Activated B cell treated with CpG ODN at 0.5 μM for 24 hours (primary cell): ENCODE measurements at regions not wholly inside any gene's neighbourhood (a gene's known extent, or its start where the extent isn't known, plus 50 kb on each side); places are given as distances from the start of the nearest gene placed in this dataset.

Experiments used
- ATAC-seq: fragments of 200-7000 bp; cut with Tn5 transposase; one replicate; pipeline ENCODE4 v1.10.0; 2021; ENCODE audit warnings: low read depth, mild to moderate bottlenecking, moderate library complexity
- CTCF ChIA-PET: fragments of 350-600 bp; sonication (Branson Sonifier 250); formaldehyde crosslinking; loops from one replicate; lab custom pipeline; 2021; ENCODE audit warnings: antibody characterized with exemption; lab: Charles Lee
- POLR2A ChIA-PET: fragments of 350-600 bp; sonication (Branson Sonifier 250); formaldehyde crosslinking; loops from one replicate; lab custom pipeline; 2021; ENCODE audit warnings: antibody characterized with exemption; lab: Charles Lee
- DNase-seq: peaks from one replicate; pipeline ENCODE4 v3.0.0; 2022
- H3K27ac Mint-ChIP-seq: one replicate; pipeline ENCODE4 v1.8.0; 2020; ENCODE audit warnings: mixed read lengths
- H3K27me3 Mint-ChIP-seq: one replicate; pipeline ENCODE4 v1.8.0; 2021; ENCODE audit warnings: mixed read lengths
- H3K36me3 Mint-ChIP-seq: one replicate; pipeline ENCODE4 v1.8.0; 2021; ENCODE audit warnings: low read depth, mixed read lengths
- H3K4me1 Mint-ChIP-seq: one replicate; pipeline ENCODE4 v1.8.0; 2021; ENCODE audit warnings: mixed read lengths
- H3K4me3 Mint-ChIP-seq: one replicate; pipeline ENCODE4 v1.8.0; 2020; ENCODE audit warnings: mild to moderate bottlenecking, mixed read lengths
- H3K9me3 Mint-ChIP-seq: one replicate; pipeline ENCODE4 v1.8.0; 2020; ENCODE audit warnings: mixed read lengths
- CTCF ChIP-seq: fragments of 200-600 bp; IDR thresholded peaks from one replicate; pipeline ENCODE4 v1.8.0; 2022; ENCODE audit warnings: antibody characterized with exemption, mild to moderate bottlenecking
- intact Hi-C: fragments of 100-400 bp; cut with micrococcal nuclease; formaldehyde crosslinking; loops from one replicate; pipeline ENCODE4 v1.15.1; 2024

- ChIA-PET POLR2A (interaction anchor here (1.1 kb wide), 1 partner anchor 18 kb away, joined by 3 read pairs; no protein-coding TSS in a partner anchor), CTCF (no interaction called here)
- no peaks in the 10 kb centered on the region for H3K36me3 Mint-ChIP-seq
These were observed 121.2 kb upstream of the HES1 start for GRCh38 chr3:194014756-194015155.

GRCh38 chr3:194019398-194020165 is 116.4 kb upstream of the HES1 start:
- H3K36me3 Mint-ChIP-seq = no peaks in the 10 kb centered on the region
- DNase-seq (no peak), ATAC-seq (no peak)
- POLR2A ChIA-PET = no interaction called here
- CTCF ChIA-PET = no interaction called here
- H3K4me3 Mint-ChIP-seq = no peak overlapping the region
- no peaks in the 10 kb centered on the region for H3K4me1 Mint-ChIP-seq
- H3K27ac Mint-ChIP-seq = no peak overlapping the region
- no peak for TF ChIP-seq CTCF
- peaks cover 3% of the 10 kb centered on the region for H3K9me3 Mint-ChIP-seq
- H3K27me3 Mint-ChIP-seq = no peaks in the 10 kb centered on the region
- intact Hi-C loops = no loop called here

More at GRCh38 chr3:194014756-194015155, 121.2 kb upstream of the HES1 start:
- peaks cover 3% of the 10 kb centered on the region for H3K9me3 Mint-ChIP-seq
- no peaks in the 10 kb centered on the region for H3K27me3 Mint-ChIP-seq
- H3K4me1 Mint-ChIP-seq = no peaks in the 10 kb centered on the region
- no peak overlapping the region for H3K27ac Mint-ChIP-seq
- H3K4me3 Mint-ChIP-seq = no peak overlapping the region
- DNase-seq (no peak), ATAC-seq (no peak)
- TF ChIP-seq CTCF = no peak
- intact Hi-C loops = no loop called here

- Mint-ChIP-seq H3K4me3 (no peak overlapping the region), H3K4me1 (no peaks in the 10 kb centered on the region), H3K36me3 (no peaks in the 10 kb centered on the region), H3K9me3 (peaks cover 3% of the 10 kb centered on the region), H3K27me3 (no peaks in the 10 kb centered on the region), H3K27ac (no peak overlapping the region)
- ATAC-seq (no peak), DNase-seq (no peak)
- CTCF ChIA-PET = interaction anchor here (0.7 kb wide), 1 partner anchor 149 kb away, joined by 3 read pairs; no protein-coding TSS in a partner anchor
- intact Hi-C loops = loop anchor here (2.0 kb wide), 1 partner anchor 43 kb away; no protein-coding TSS in a partner anchor
- no peak for TF ChIP-seq CTCF
- POLR2A ChIA-PET = no interaction called here
These were observed 113.9 kb upstream of the HES1 start for GRCh38 chr3:194022052-194022451.

GRCh38 chr3:194022816-194023215 is 113.1 kb upstream of the HES1 start:
- Mint-ChIP-seq H3K4me1 (no peaks in the 10 kb centered on the region), H3K9me3 (no peaks in the 10 kb centered on the region), H3K27ac (no peak overlapping the region), H3K36me3 (no peaks in the 10 kb centered on the region), H3K27me3 (no peaks in the 10 kb centered on the region), H3K4me3 (no peak overlapping the region)
- DNase-seq = no peak
- POLR2A ChIA-PET = no interaction called here
- intact Hi-C loops = loop anchor here (2.0 kb wide), 1 partner anchor 42 kb away; no protein-coding TSS in a partner anchor
- no peak for TF ChIP-seq CTCF
- ATAC-seq = no peak
- CTCF ChIA-PET = interaction anchor here (0.7 kb wide), 1 partner anchor 150 kb away, joined by 3 read pairs; no protein-coding TSS in a partner anchor

GRCh38 chr3:194023501-194024280 is 112.3 kb upstream of the HES1 start:
- ChIA-PET CTCF (no interaction called here), POLR2A (no interaction called here)
- DNase-seq (no peak), ATAC-seq (no peak)
- peaks cover 6% of the 10 kb centered on the region for H3K4me1 Mint-ChIP-seq
- H3K9me3 Mint-ChIP-seq = no peaks in the 10 kb centered on the region
- no peaks in the 10 kb centered on the region for H3K27me3 Mint-ChIP-seq
- no peaks in the 10 kb centered on the region for H3K36me3 Mint-ChIP-seq
- H3K4me3 Mint-ChIP-seq = no peak overlapping the region
- no peak overlapping the region for H3K27ac Mint-ChIP-seq
- no peak for TF ChIP-seq CTCF
- intact Hi-C loops = loop anchor here (2.0 kb wide), 1 partner anchor 41 kb away; no protein-coding TSS in a partner anchor
